Retinal pigment epithelial cell (primary cell): ENCODE measurements at regions not wholly inside any gene's neighbourhood (a gene's known extent, or its start where the extent isn't known, plus 50 kb on each side); places are given as distances from the start of the nearest gene placed in this dataset.

Source experiments
- DNase-seq: peaks from one replicate; pipeline ENCODE4 v3.0.0-alpha.2; 2010; ENCODE audit warnings: low read depth
- H3K4me3 ChIP-seq: 2 replicates; pipeline ENCODE4 v1.5.1; 2011; ENCODE audit warnings: mild to moderate bottlenecking, low read length, control low read depth, moderate library complexity
- CTCF ChIP-seq: conservative IDR thresholded peaks from 2 replicates; pipeline ENCODE4 v1.5.1; 2011; ENCODE audit warnings: low read depth, low read length, control low read depth, inconsistent platforms

GRCh38 chr6:156164701-156165452, 612.3 kb upstream of the ARID1B start:
- no peak for TF ChIP-seq CTCF
- no peak for DNase-seq
- no peak overlapping the region for H3K4me3 ChIP-seq

GRCh38 chr6:156163311-156163710, 613.9 kb upstream of the ARID1B start:
- H3K4me3 ChIP-seq = no peak overlapping the region
- DNase-seq = no peak
- no peak for TF ChIP-seq CTCF

- no peak for DNase-seq
- TF ChIP-seq CTCF = no peak
- no peak overlapping the region for H3K4me3 ChIP-seq
These were observed 615.7 kb upstream of the ARID1B start for GRCh38 chr6:156161471-156161870.

GRCh38 chr6:156160795-156161165, 616.4 kb upstream of the ARID1B start:
- no peak for TF ChIP-seq CTCF
- DNase-seq = no peak
- H3K4me3 ChIP-seq = no peak overlapping the region

GRCh38 chr6:156160007-156160794, 617.0 kb upstream of the ARID1B start:
- no peak overlapping the region for H3K4me3 ChIP-seq
- no peak for DNase-seq
- no peak for TF ChIP-seq CTCF

- TF ChIP-seq CTCF = no peak
- DNase-seq = peak; percentile 2
- H3K4me3 ChIP-seq = no peak overlapping the region
These were observed 622.3 kb upstream of the ARID1B start for GRCh38 chr6:156154896-156155295.

GRCh38 chr6:156150391-156150790, 626.8 kb upstream of the ARID1B start:
- no peak overlapping the region for H3K4me3 ChIP-seq
- TF ChIP-seq CTCF = no peak
- DNase-seq = no peak
